Endothelial cell of umbilical vein (primary cell): ENCODE measurements at regions not wholly inside any gene's neighbourhood (a gene's known extent, or its start where the extent isn't known, plus 50 kb on each side); places are given as distances from the start of the nearest gene placed in this dataset.
"Not testable (repeated sequence)": the region's sequence is repeated elsewhere in the genome, so short reads cannot be mapped to it uniquely, and the experiment has no call there.

Experiments used
- BruUV-seq: library from RNA; stranded (reverse); fragments of 400-500 nt; replicated peaks from 2 replicates; lab custom pipeline; 2021; lab: Mats Ljungman, UMichigan
- CTCF ChIA-PET: fragments of 300-600, 350-600 bp; sonication (Branson Sonifier 250); formaldehyde crosslinking; loops from one replicate; lab custom pipeline; 2021; ENCODE audit warnings: antibody characterized with exemption, inconsistent platforms; lab: Charles Lee
- POLR2A ChIA-PET: fragments of 300-600, 350-600 bp; sonication (Branson Sonifier 250); formaldehyde crosslinking; loops from one replicate; lab custom pipeline; 2021; ENCODE audit warnings: antibody characterized with exemption, inconsistent platforms; lab: Charles Lee
- DNase-seq: peaks from one replicate; pipeline ENCODE4 v3.0.0-alpha.2; 2011; ENCODE audit warnings: low read depth, low spot score
- FAIRE-seq: peaks from 2 replicates; lab custom pipeline; 2011; peaks lifted over from hg19 to GRCh38; lab: Jason Lieb, UNC
- H2AFZ ChIP-seq: 2 replicates; pipeline ENCODE4 v1.6.0; 2012; ENCODE audit warnings: low read depth, low read length, control low read depth, inconsistent platforms
- H3K27ac ChIP-seq: 2 replicates; pipeline ENCODE4 v1.5.1; 2011; ENCODE audit warnings: low read depth, mild to moderate bottlenecking, control low read depth, low read length, moderate library complexity; ENCODE audit not compliant: insufficient read depth
- H3K27me3 ChIP-seq, 2 experiments: 2 replicates each; pipeline versions ENCODE4 v1.6.0 to v1.6.1; 2011; ENCODE audit warnings: low read length in 2 of 2, mixed read lengths in 1 of 2; ENCODE audit not compliant: control insufficient read depth in 2 of 2, insufficient read depth in 2 of 2
- H3K36me3 ChIP-seq, 2 experiments: 2 replicates in 1 of 2; 3 replicates in 1 of 2; pipeline ENCODE4 v1.5.1; 2011; ENCODE audit warnings: low read length in 2 of 2, mild to moderate bottlenecking in 1 of 2, moderate library complexity in 1 of 2; ENCODE audit not compliant: control insufficient read depth in 2 of 2, insufficient read depth in 2 of 2; ENCODE audit errors: extremely low read depth in 1 of 2
- H3K4me1 ChIP-seq: 3 replicates; pipeline ENCODE4 v1.5.1; 2011; ENCODE audit warnings: mild to moderate bottlenecking, low read length; ENCODE audit not compliant: control insufficient read depth, insufficient read depth; ENCODE audit errors: extremely low read depth
- H3K4me2 ChIP-seq: 2 replicates; pipeline ENCODE4 v1.6.1; 2011; ENCODE audit warnings: low read length, control low read depth, mixed read lengths; ENCODE audit not compliant: insufficient read depth
- H3K4me3 ChIP-seq, 3 experiments: fragments of 200-600 bp in 1 of 3; sonication (generic), shearing (Covaris generic) in 1 of 3; replicated peaks in 1 of 3; 2 replicates each; pipeline ENCODE4 v1.5.1; 2011 to 2016; ENCODE audit warnings: control low read depth in 3 of 3, low read length in 3 of 3, mild to moderate bottlenecking in 2 of 3, inconsistent platforms in 1 of 3, low read depth in 1 of 3, moderate library complexity in 1 of 3; ENCODE audit not compliant: insufficient read depth in 1 of 3
- H3K79me2 ChIP-seq: 2 replicates; pipeline ENCODE4 v1.6.0; 2012; ENCODE audit warnings: low read length, inconsistent platforms; ENCODE audit not compliant: control insufficient read depth, insufficient read depth
- H3K9ac ChIP-seq: replicated peaks from 2 replicates; pipeline ENCODE3; 2011; ENCODE audit warnings: low read length, control low read depth; ENCODE audit not compliant: insufficient read depth; ENCODE audit errors: extremely low read depth
- H3K9me1 ChIP-seq: replicated peaks from 3 replicates; pipeline ENCODE4 v1.6.0; 2011; ENCODE audit warnings: mild to moderate bottlenecking, low read length; ENCODE audit not compliant: control insufficient read depth, insufficient read depth; ENCODE audit errors: extremely low read depth
- H3K9me3 ChIP-seq: replicated peaks from 2 replicates; pipeline ENCODE4 v1.5.1; 2012; ENCODE audit warnings: low read length, inconsistent platforms; ENCODE audit not compliant: control insufficient read depth, insufficient read depth
- H4K20me1 ChIP-seq: replicated peaks from 2 replicates; pipeline ENCODE3; 2011; ENCODE audit warnings: mild to moderate bottlenecking, low read length; ENCODE audit not compliant: control insufficient read depth, insufficient read depth; ENCODE audit errors: extremely low read depth
- EZH2 ChIP-seq: IDR thresholded peaks from 2 replicates; pipeline ENCODE4 v1.6.1; 2012; ENCODE audit warnings: borderline replicate concordance, low read depth, mild to moderate bottlenecking, moderate library complexity, low read length, inconsistent platforms; ENCODE audit not compliant: severe bottlenecking
- FOS ChIP-seq: IDR thresholded peaks from 2 replicates; pipeline ENCODE4 v1.6.1; 2011; ENCODE audit warnings: mild to moderate bottlenecking, low read length, moderate library complexity, borderline replicate concordance; ENCODE audit not compliant: insufficient read depth
- GATA2 ChIP-seq: IDR thresholded peaks from 2 replicates; pipeline ENCODE4 v1.7.0; 2011; ENCODE audit warnings: low read depth, mild to moderate bottlenecking, moderate library complexity, mixed read lengths, low read length; ENCODE audit not compliant: insufficient read length, insufficient read depth
- JUN ChIP-seq: IDR thresholded peaks from 2 replicates; pipeline ENCODE4 v1.6.1; 2011; ENCODE audit warnings: borderline replicate concordance, low read depth; ENCODE audit not compliant: insufficient read length, insufficient read depth
- MYC ChIP-seq: IDR thresholded peaks from one replicate; pipeline ENCODE4 v1.6.1; 2011; ENCODE audit warnings: mild to moderate bottlenecking, low read depth, low read length
- POLR2A ChIP-seq: IDR thresholded peaks from 2 replicates; pipeline ENCODE4 v1.6.1; 2012; ENCODE audit warnings: low read depth, mild to moderate bottlenecking, control low read depth, low read length
- POLR2AphosphoS5 ChIP-seq: IDR thresholded peaks from 2 replicates; pipeline ENCODE4 v1.6.1; 2012; ENCODE audit warnings: low read depth, mild to moderate bottlenecking, control low read depth, low read length, moderate library complexity; ENCODE audit not compliant: insufficient read depth
- dilution Hi-C: fragments of 300-500 bp; cut with MboI; formaldehyde crosslinking; loops from one replicate; pipeline ENCODE4 v1.15.0; 2019; ENCODE audit warnings: low sequenced_read_pairs; ENCODE audit not compliant: extremely low pct_ligation_motif_present
- intact Hi-C: fragments of 100-400 bp; cut with micrococcal nuclease; formaldehyde crosslinking; loops from one replicate; pipeline ENCODE4 v1.10.0; 2022
- TF ChIP-seq, protein P1 (sequence below): IDR thresholded peaks from 2 replicates; pipeline ENCODE4 v1.6.1; 2011; ENCODE audit not compliant: insufficient read depth, insufficient read length
- TF ChIP-seq, protein P2 (sequence below), 2 donors: IDR thresholded peaks; 1 replicate in 1 of 2; 2 replicates in 1 of 2; pipeline ENCODE4 v1.5.1; 2011; ENCODE audit warnings: low read length in 2 of 2, mild to moderate bottlenecking in 2 of 2, moderate library complexity in 2 of 2, control low read depth in 1 of 2, inconsistent platforms in 1 of 2, low read depth in 1 of 2; ENCODE audit not compliant: insufficient read depth in 1 of 2; ENCODE audit errors: extremely low read depth in 1 of 2

DNA sequence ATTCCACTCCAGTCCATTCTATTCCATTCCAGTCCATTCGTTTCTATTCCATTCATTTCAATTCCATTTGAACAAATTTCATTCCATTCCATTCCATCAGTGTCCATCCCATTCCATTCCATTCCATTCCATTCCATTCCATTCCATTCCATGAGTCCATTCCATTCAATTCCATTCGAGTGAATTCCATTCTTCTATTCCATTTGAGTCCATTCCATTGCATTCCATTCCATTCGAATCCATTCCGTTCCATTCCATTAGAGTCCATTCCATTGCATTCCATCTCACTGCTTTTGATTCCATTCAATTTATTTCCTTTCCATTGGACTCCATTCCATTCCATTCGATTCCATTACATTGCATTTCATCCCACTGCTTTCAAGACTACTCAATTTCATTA lies 1132.1 kb downstream of the RPIA start:
- DNase-seq (no peak), FAIRE-seq (no peak)
- no peak overlapping the region for H3K4me2 ChIP-seq
- no peak overlapping the region for H3K4me3 ChIP-seq
- no peaks in the 10 kb centered on the region for H3K27me3 ChIP-seq
- H3K27ac ChIP-seq: no peak overlapping the region
- H4K20me1 ChIP-seq: no peaks in the 10 kb centered on the region
- dilution Hi-C loops: no loop called here
- H3K36me3 ChIP-seq: no peaks in the 10 kb centered on the region
- no peaks in the 10 kb centered on the region for H3K9me1 ChIP-seq
- H3K9ac ChIP-seq: no peak overlapping the region
- no peaks in the 10 kb centered on the region for H3K79me2 ChIP-seq
- H3K9me3 ChIP-seq: peaks cover 63% of the 10 kb centered on the region
- BruUV-seq: no TSS peak
- TF ChIP-seq FOS: no peak
- intact Hi-C loops: no loop called here
- ChIA-PET POLR2A (no interaction called here), CTCF (no interaction called here)
- H2AFZ ChIP-seq: no peak overlapping the region
- no peaks in the 10 kb centered on the region for H3K4me1 ChIP-seq

DNA sequence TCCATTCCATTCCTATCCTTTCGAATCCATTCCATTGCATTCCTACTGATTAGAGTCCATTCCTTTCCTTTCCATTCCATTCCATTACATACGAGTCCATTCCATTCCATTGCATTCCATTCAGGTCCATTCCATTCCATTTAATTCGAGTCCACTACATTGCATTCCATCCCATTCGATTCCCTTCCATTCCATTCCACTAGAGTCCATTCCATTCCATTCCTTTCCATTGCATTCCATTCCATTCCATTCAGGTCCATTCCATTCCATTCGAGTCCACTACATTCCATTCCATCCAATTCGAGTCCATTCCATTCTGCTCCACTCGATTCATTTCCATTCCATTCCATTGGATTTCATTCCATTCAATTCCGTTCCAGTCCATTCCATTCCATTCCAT lies 1133.6 kb downstream of the RPIA start:
- no peaks in the 10 kb centered on the region for H3K79me2 ChIP-seq
- no peak overlapping the region for H3K4me2 ChIP-seq
- intact Hi-C loops (no loop called here), dilution Hi-C loops (no loop called here)
- no peaks in the 10 kb centered on the region for H4K20me1 ChIP-seq
- no peaks in the 10 kb centered on the region for H3K9me1 ChIP-seq
- DNase-seq (no peak), FAIRE-seq (no peak)
- no peak overlapping the region for H3K9ac ChIP-seq
- peaks cover 52% of the 10 kb centered on the region for H3K9me3 ChIP-seq
- no peak for TF ChIP-seq MYC
- TF ChIP-seq, protein P1, sequence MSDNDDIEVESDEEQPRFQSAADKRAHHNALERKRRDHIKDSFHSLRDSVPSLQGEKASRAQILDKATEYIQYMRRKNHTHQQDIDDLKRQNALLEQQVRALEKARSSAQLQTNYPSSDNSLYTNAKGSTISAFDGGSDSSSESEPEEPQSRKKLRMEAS: no peak
- TF ChIP-seq GATA2: no peak
- TF ChIP-seq EZH2: no peak
- TF ChIP-seq, protein P2, sequence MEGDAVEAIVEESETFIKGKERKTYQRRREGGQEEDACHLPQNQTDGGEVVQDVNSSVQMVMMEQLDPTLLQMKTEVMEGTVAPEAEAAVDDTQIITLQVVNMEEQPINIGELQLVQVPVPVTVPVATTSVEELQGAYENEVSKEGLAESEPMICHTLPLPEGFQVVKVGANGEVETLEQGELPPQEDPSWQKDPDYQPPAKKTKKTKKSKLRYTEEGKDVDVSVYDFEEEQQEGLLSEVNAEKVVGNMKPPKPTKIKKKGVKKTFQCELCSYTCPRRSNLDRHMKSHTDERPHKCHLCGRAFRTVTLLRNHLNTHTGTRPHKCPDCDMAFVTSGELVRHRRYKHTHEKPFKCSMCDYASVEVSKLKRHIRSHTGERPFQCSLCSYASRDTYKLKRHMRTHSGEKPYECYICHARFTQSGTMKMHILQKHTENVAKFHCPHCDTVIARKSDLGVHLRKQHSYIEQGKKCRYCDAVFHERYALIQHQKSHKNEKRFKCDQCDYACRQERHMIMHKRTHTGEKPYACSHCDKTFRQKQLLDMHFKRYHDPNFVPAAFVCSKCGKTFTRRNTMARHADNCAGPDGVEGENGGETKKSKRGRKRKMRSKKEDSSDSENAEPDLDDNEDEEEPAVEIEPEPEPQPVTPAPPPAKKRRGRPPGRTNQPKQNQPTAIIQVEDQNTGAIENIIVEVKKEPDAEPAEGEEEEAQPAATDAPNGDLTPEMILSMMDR (IDR thresholded peaks at IDR 0.05; ENCODE audit: extremely low read depth in 1 of 2, insufficient read depth in 1 of 2, low read depth in 1 of 2, low read length in 2 of 2): no peak
- no peak for TF ChIP-seq POLR2A
- TF ChIP-seq FOS: no peak
- TF ChIP-seq POLR2AphosphoS5: no peak
- TF ChIP-seq JUN: no peak
- no peaks in the 10 kb centered on the region for H3K27me3 ChIP-seq
- no peaks in the 10 kb centered on the region for H3K36me3 ChIP-seq
- H3K4me1 ChIP-seq: no peaks in the 10 kb centered on the region
- H3K4me3 ChIP-seq: no peak overlapping the region
- no peak overlapping the region for H3K27ac ChIP-seq
- no TSS peak for BruUV-seq
- ChIA-PET POLR2A (no interaction called here), CTCF (no interaction called here)
- no peak overlapping the region for H2AFZ ChIP-seq

GRCh38 chr2:89826741-89827140 lies 1135.3 kb downstream of the RPIA start:
- H3K9ac ChIP-seq, intact Hi-C loops, H4K20me1 ChIP-seq, H3K36me3 ChIP-seq, FAIRE-seq, H3K27ac ChIP-seq, dilution Hi-C loops, BruUV-seq, H2AFZ ChIP-seq, H3K79me2 ChIP-seq, H3K4me3 ChIP-seq, H3K4me2 ChIP-seq, H3K4me1 ChIP-seq, H3K27me3 ChIP-seq, H3K9me1 ChIP-seq, CTCF ChIA-PET, DNase-seq, POLR2A ChIA-PET: not testable (repeated sequence)
- H3K9me3 ChIP-seq: peaks cover 46% of the 10 kb centered on the region
